ENCODE measurements at regions not wholly inside any gene's neighbourhood (a gene's known extent, or its start where the extent isn't known, plus 50 kb on each side); places are given as distances from the start of the nearest gene placed in this dataset.

- CTCF ChIA-PET = interaction anchor here (0.8 kb wide), 1 partner anchor 661 kb away, joined by 3 read pairs; no protein-coding TSS in a partner anchor
- Histone ChIP-seq H3K79me2 (ENCODE audit: insufficient read depth) (no peaks in the 10 kb centered on the region), H3K9me2 (no peaks in the 10 kb centered on the region), H3K9ac (no peak overlapping the region), H3K4me3 (ENCODE audit: low read depth in 2 of 2, low read length in 1 of 2) (no peak overlapping the region), H3K27ac (ENCODE audit: low read depth in 2 of 2, low read length in 1 of 2) (no peak overlapping the region), H3F3A (replicated peaks; ENCODE audit: insufficient read depth) (no peaks in the 10 kb centered on the region), H2AFZ (ENCODE audit: low read depth) (no peak overlapping the region), H3K4me1 (ENCODE audit: control insufficient read depth in 1 of 2, insufficient read depth in 2 of 2, low read depth in 1 of 2, low read length in 1 of 2) (peaks cover 0 to 3% of the 10 kb centered on the region in 2 experiments; a peak in 1 of 4 replicates), H3K27me3 (ENCODE audit: insufficient read depth) (no peaks in the 10 kb centered on the region), H3K36me3 (replicated peaks in 1 of 2; ENCODE audit: control insufficient read depth in 1 of 2, insufficient read depth in 2 of 2, low read length in 1 of 2) (no peaks in the 10 kb centered on the region), H3K4me2 (no peak overlapping the region), H3K9me3 (no peaks in the 10 kb centered on the region), H4K20me1 (ENCODE audit: insufficient read depth) (no peaks in the 10 kb centered on the region)
- POLR2A ChIA-PET = no interaction called here
- no peak for TF ChIP-seq TAF1 (IDR thresholded peaks at IDR 0.05; ENCODE audit: borderline replicate concordance, low read depth, low read length)
- no peak for TF ChIP-seq USF1 (IDR thresholded peaks at IDR 0.05; ENCODE audit: borderline replicate concordance, low read depth)
- no peak for TF ChIP-seq NFIC (IDR thresholded peaks at IDR 0.05; ENCODE audit: borderline replicate concordance)
- TF ChIP-seq EP300 (IDR thresholded peaks at IDR 0.05; ENCODE audit: borderline replicate concordance in 1 of 2, low read depth in 1 of 2, low read length in 1 of 2) = no peak
- TF ChIP-seq TCF12 (IDR thresholded peaks at IDR 0.05) = no peak
- TF ChIP-seq ZBTB33 (IDR thresholded peaks at IDR 0.05; ENCODE audit: borderline replicate concordance, low read depth) = no peak
- no peak for TF ChIP-seq GABPA (IDR thresholded peaks at IDR 0.05; ENCODE audit: low read depth)
- no peak for TF ChIP-seq GATA2 (CRISPR knock-in tag; IDR thresholded peaks at IDR 0.05)
- no peak for TF ChIP-seq ELF1 (IDR thresholded peaks at IDR 0.05)
- WGBS (ENCODE audit: low lambda C conversion rate) = 62% methylated on average over 3 of the region's 3 CpGs
- no peak for DNase-seq
These were observed 122.9 kb upstream of the ST6GAL2 start for GRCh38 chr2:107008843-107009242.

- Histone ChIP-seq H3K9me3 (no peaks in the 10 kb centered on the region), H3K79me2 (ENCODE audit: insufficient read depth) (no peaks in the 10 kb centered on the region), H4K20me1 (ENCODE audit: insufficient read depth) (no peaks in the 10 kb centered on the region), H3F3A (replicated peaks; ENCODE audit: insufficient read depth) (no peaks in the 10 kb centered on the region), H3K4me2 (no peak overlapping the region), H3K4me3 (ENCODE audit: low read depth in 2 of 2, low read length in 1 of 2) (no peak overlapping the region), H2AFZ (ENCODE audit: low read depth) (no peak overlapping the region), H3K27ac (ENCODE audit: low read depth in 2 of 2, low read length in 1 of 2) (no peak overlapping the region), H3K4me1 (ENCODE audit: control insufficient read depth in 1 of 2, insufficient read depth in 2 of 2, low read depth in 1 of 2, low read length in 1 of 2) (peaks cover 0 to 3% of the 10 kb centered on the region in 2 experiments; a peak in 1 of 4 replicates), H3K9ac (no peak overlapping the region), H3K36me3 (replicated peaks in 1 of 2; ENCODE audit: control insufficient read depth in 1 of 2, insufficient read depth in 2 of 2, low read length in 1 of 2) (no peaks in the 10 kb centered on the region), H3K27me3 (ENCODE audit: insufficient read depth) (no peaks in the 10 kb centered on the region), H3K9me2 (no peaks in the 10 kb centered on the region)
- WGBS (ENCODE audit: low lambda C conversion rate) = 84% methylated on average over 3 of the region's 3 CpGs
- POLR2A ChIA-PET = no interaction called here
- TF ChIP-seq EZH2phosphoT487 (IDR thresholded peaks at IDR 0.05; ENCODE audit: borderline replicate concordance, low read depth) (no peak), MAX (IDR thresholded peaks at IDR 0.05; ENCODE audit: low read depth) (no peak)
- no peak for DNase-seq
- CTCF ChIA-PET = interaction anchor here (0.8 kb wide), 1 partner anchor 660 kb away, joined by 3 read pairs; no protein-coding TSS in a partner anchor
These were observed 123.3 kb upstream of the ST6GAL2 start for GRCh38 chr2:107009275-107009674.

Measured in SK-N-SH (cell line).